ENCODE measurements at regions not wholly inside any gene's neighbourhood (a gene's known extent, or its start where the extent isn't known, plus 50 kb on each side); places are given as distances from the start of the nearest gene placed in this dataset.

DNA sequence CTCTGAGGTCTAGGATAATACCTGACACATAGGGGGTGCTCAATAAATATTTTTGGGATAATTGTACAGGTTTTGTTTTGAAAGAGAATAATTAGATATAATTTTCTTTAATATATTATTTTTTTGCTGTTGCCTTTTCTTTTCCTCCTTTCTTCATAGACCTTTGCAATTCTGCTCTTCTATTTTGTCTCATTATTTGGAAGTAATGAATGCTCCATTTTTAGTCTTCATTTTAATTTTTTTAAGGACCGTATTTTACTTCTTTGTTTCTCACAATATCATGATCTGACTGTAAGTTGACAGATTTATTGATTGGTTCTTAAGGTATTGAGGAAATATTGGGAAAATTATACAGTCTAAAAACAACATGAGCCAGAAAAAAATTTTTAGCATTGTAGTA, 150.5 kb upstream of the TMC3 start:
- Mint-ChIP-seq H3K36me3 (ENCODE audit: low read depth) (no peaks in the 10 kb centered on the region; the same call in 2 of the 3 replicates), H3K27me3 (ENCODE audit: insufficient read depth, low read depth, poor library complexity) (peaks cover 2% of the 10 kb centered on the region), H3K27ac (no peak overlapping the region), H3K4me3 (no peak overlapping the region), H3K9me3 (no peaks in the 10 kb centered on the region), H3K4me1 (peaks cover 2% of the 10 kb centered on the region; the same call in 2 of the 3 replicates)
- Histone ChIP-seq H3K36me3 (ENCODE audit: insufficient read depth) (no peaks in the 10 kb centered on the region), H3F3A (replicated peaks; ENCODE audit: low read depth) (no peaks in the 10 kb centered on the region), H3K4me3 (no peak overlapping the region), H2AFZ (no peak overlapping the region), H3K4me1 (ENCODE audit: insufficient read depth) (peaks cover 4% of the 10 kb centered on the region; the same call in 1 of the 2 replicates), H3K27ac (ENCODE audit: low read depth) (no peak overlapping the region), H3K79me2 (replicated peaks; ENCODE audit: insufficient read depth) (no peaks in the 10 kb centered on the region), H3K27me3 (ENCODE audit: insufficient read depth) (no peaks in the 10 kb centered on the region), H4K20me1 (replicated peaks; ENCODE audit: insufficient read depth) (no peaks in the 10 kb centered on the region), H3K4me2 (no peak overlapping the region), H3K9me2 (ENCODE audit: insufficient read depth) (no peaks in the 10 kb centered on the region)
- ATAC-seq (no peak), DNase-seq (ENCODE audit: low spot score) (no peak)
- TF ChIP-seq ETS1 (IDR thresholded peaks at IDR 0.05) (no peak), REST (IDR thresholded peaks at IDR 0.05; ENCODE audit: unreplicated experiment) (no peak), POLR2AphosphoS5 (IDR thresholded peaks at IDR 0.05; ENCODE audit: low read depth) (no peak), ZNF331 (CRISPR knock-in tag; IDR thresholded peaks at IDR 0.05; ENCODE audit: low read depth) (no peak), EZH2phosphoT487 (IDR thresholded peaks at IDR 0.05; ENCODE audit: unreplicated experiment) (no peak), STAT1 (IDR thresholded peaks at IDR 0.05; ENCODE audit: unreplicated experiment) (no peak), ZNF114 (CRISPR knock-in tag; IDR thresholded peaks at IDR 0.05) (no peak), CREB1 (CRISPR knock-in tag; IDR thresholded peaks at IDR 0.05; ENCODE audit: low read depth) (no peak), JUNB (IDR thresholded peaks at IDR 0.05; ENCODE audit: unreplicated experiment) (no peak), NANOG (IDR thresholded peaks at IDR 0.05; ENCODE audit: borderline replicate concordance) (no peak), EZH2 (IDR thresholded peaks at IDR 0.05; ENCODE audit: low read depth, unreplicated experiment) (no peak)
- TF ChIP-seq, protein P1, sequence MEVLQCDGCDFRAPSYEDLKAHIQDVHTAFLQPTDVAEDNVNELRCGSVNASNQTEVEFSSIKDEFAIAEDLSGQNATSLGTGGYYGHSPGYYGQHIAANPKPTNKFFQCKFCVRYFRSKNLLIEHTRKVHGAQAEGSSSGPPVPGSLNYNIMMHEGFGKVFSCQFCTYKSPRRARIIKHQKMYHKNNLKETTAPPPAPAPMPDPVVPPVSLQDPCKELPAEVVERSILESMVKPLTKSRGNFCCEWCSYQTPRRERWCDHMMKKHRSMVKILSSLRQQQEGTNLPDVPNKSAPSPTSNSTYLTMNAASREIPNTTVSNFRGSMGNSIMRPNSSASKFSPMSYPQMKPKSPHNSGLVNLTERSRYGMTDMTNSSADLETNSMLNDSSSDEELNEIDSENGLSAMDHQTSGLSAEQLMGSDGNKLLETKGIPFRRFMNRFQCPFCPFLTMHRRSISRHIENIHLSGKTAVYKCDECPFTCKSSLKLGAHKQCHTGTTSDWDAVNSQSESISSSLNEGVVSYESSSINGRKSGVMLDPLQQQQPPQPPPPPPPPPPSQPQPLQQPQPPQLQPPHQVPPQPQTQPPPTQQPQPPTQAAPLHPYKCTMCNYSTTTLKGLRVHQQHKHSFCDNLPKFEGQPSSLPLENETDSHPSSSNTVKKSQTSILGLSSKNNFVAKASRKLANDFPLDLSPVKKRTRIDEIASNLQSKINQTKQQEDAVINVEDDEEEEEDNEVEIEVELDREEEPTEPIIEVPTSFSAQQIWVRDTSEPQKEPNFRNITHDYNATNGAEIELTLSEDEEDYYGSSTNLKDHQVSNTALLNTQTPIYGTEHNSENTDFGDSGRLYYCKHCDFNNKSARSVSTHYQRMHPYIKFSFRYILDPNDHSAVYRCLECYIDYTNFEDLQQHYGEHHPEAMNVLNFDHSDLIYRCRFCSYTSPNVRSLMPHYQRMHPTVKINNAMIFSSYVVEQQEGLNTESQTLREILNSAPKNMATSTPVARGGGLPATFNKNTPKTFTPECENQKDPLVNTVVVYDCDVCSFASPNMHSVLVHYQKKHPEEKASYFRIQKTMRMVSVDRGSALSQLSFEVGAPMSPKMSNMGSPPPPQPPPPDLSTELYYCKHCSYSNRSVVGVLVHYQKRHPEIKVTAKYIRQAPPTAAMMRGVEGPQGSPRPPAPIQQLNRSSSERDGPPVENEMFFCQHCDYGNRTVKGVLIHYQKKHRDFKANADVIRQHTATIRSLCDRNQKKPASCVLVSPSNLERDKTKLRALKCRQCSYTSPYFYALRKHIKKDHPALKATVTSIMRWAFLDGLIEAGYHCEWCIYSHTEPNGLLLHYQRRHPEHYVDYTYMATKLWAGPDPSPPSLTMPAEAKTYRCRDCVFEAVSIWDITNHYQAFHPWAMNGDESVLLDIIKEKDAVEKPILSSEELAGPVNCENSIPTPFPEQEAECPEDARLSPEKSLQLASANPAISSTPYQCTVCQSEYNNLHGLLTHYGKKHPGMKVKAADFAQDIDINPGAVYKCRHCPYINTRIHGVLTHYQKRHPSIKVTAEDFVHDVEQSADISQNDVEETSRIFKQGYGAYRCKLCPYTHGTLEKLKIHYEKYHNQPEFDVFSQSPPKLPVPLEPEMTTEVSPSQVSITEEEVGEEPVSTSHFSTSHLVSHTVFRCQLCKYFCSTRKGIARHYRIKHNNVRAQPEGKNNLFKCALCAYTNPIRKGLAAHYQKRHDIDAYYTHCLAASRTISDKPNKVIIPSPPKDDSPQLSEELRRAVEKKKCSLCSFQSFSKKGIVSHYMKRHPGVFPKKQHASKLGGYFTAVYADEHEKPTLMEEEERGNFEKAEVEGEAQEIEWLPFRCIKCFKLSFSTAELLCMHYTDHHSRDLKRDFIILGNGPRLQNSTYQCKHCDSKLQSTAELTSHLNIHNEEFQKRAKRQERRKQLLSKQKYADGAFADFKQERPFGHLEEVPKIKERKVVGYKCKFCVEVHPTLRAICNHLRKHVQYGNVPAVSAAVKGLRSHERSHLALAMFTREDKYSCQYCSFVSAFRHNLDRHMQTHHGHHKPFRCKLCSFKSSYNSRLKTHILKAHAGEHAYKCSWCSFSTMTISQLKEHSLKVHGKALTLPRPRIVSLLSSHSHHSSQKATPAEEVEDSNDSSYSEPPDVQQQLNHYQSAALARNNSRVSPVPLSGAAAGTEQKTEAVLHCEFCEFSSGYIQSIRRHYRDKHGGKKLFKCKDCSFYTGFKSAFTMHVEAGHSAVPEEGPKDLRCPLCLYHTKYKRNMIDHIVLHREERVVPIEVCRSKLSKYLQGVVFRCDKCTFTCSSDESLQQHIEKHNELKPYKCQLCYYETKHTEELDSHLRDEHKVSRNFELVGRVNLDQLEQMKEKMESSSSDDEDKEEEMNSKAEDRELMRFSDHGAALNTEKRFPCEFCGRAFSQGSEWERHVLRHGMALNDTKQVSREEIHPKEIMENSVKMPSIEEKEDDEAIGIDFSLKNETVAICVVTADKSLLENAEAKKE (CRISPR knock-in tag; IDR thresholded peaks at IDR 0.05): no peak
- TF ChIP-seq, protein P2, sequence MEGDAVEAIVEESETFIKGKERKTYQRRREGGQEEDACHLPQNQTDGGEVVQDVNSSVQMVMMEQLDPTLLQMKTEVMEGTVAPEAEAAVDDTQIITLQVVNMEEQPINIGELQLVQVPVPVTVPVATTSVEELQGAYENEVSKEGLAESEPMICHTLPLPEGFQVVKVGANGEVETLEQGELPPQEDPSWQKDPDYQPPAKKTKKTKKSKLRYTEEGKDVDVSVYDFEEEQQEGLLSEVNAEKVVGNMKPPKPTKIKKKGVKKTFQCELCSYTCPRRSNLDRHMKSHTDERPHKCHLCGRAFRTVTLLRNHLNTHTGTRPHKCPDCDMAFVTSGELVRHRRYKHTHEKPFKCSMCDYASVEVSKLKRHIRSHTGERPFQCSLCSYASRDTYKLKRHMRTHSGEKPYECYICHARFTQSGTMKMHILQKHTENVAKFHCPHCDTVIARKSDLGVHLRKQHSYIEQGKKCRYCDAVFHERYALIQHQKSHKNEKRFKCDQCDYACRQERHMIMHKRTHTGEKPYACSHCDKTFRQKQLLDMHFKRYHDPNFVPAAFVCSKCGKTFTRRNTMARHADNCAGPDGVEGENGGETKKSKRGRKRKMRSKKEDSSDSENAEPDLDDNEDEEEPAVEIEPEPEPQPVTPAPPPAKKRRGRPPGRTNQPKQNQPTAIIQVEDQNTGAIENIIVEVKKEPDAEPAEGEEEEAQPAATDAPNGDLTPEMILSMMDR (conservative IDR thresholded peaks at IDR 0.05; ENCODE audit: low read depth in 2 of 2): no peak

Measured in GM23338 (cell line).